GM13976 (cell line): ENCODE measurements at regions not wholly inside any gene's neighbourhood (a gene's known extent, or its start where the extent isn't known, plus 50 kb on each side); places are given as distances from the start of the nearest gene placed in this dataset.

ENCODE experiments used
- DNase-seq: peaks from one replicate; pipeline ENCODE4 v3.0.0; 2012; ENCODE audit warnings: low spot score
- CTCF ChIP-seq: IDR thresholded peaks from 2 replicates; pipeline ENCODE4 v1.5.1; 2012; ENCODE audit warnings: borderline replicate concordance, mild to moderate bottlenecking; ENCODE audit not compliant: insufficient read depth; ENCODE audit errors: extremely low read depth, missing control alignments, control extremely low read depth
- in situ Hi-C: fragments of 300-500 bp; cut with MboI; formaldehyde crosslinking; loops from one replicate; pipeline ENCODE4 v1.12.0; 2022; ENCODE audit warnings: low sequenced_read_pairs, mixed read lengths, inconsistent platforms; ENCODE audit not compliant: unreplicated experiment

DNA sequence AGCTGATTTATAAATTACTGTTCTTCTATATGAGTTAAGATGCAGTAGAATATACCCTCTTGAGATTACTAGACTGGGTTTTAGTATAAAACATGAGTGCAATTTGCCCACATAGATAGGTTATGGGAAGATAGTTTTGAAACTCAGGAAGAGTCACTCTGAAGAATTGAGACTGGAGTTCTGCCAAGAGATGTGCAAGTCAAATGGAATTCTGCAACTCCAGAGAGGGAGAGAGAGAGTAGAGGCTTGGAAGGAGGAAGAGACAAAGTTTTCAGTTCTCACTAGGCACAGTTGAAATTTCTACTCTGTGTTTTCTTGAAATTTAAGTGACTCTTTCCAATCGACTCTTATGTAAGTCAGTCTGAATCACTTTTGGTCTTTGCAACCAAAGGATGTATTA is 878.8 kb downstream of the TSN start:
- TF ChIP-seq CTCF: no peak
- no peak for DNase-seq
- in situ Hi-C loops: no loop called here

DNA sequence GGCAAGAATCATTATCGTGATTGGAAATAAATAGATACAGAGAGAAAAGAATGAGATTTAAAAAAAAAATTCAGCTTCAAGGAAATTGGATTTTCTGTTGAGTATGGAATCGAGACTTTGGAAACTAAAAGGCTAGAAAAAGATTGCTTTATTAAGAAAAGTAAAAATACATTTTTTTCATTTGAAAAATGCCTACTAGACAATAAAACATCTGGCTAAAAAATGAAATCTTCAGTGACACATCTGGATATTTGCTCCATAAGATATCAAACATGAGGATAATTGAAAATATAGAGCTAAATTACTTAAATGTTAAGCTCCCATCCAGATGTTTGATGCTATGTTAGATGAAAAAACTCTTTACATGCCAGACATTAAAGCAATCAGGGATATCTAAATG is 879.5 kb downstream of the TSN start:
- in situ Hi-C loops: no loop called here
- DNase-seq: no peak
- TF ChIP-seq CTCF: no peak

DNA sequence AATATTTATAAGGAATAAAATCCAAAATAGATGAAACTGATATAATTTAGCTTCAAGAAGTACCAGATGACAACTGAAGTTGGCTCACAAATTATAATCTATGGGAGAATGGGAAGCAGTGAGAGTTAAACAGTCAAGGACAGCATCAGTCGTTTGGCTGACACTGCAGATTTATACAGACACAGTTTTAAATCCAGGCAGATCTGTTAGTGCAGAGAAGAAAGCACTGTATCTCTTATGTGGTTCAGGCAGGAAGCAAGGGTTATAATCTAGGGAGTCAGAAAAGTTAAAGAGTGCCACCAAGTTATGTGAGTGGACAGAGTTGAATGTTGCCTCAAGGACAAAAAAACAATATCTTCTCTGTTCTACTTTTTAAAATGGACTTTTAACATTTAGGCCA is 880.2 kb downstream of the TSN start:
- no peak for TF ChIP-seq CTCF
- in situ Hi-C loops: no loop called here

DNA sequence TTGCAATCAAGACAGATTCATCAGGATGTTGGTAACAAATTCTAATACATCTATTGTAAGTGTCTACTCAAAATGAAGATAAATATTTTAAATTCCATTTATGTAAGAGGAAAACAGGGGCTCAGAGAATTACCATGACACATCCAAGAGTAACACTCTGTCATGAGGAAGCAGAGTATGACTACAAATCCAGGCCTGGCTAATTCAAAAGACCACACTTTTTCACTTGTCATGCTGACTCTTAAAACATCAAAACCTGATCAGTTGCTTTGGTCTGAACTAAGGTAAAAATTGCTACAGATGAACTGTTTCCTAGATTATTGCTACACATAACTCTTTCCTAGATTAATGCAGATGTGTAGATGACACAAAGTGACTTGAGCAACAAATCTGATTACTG is 880.6 kb downstream of the TSN start:
- no peak for DNase-seq

More for the DNA sequence above, 880.2 kb downstream of the TSN start:
- no peak for DNase-seq

DNA sequence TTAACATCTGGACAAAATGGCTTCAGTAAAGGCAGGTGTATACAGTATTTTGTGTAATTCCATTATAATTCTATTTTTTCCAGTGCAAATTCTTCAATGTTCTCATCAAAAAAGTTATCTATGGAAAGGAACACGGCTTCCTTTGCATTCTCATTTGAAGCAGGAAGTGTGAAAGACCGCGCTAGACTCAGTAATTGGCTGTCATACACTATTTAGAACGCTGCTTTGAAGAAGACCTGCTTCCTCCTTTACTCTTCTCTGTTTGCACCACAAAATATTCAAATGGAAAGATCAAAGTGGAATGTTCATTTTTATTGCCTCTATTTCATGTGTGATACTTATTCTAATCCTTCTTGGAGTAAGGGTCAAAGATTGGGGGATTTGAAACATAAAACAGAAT is 883.7 kb downstream of the TSN start:
- DNase-seq: no peak
- in situ Hi-C loops: no loop called here
- no peak for TF ChIP-seq CTCF

More for the DNA sequence above, 880.6 kb downstream of the TSN start:
- in situ Hi-C loops: no loop called here
- TF ChIP-seq CTCF: no peak

DNA sequence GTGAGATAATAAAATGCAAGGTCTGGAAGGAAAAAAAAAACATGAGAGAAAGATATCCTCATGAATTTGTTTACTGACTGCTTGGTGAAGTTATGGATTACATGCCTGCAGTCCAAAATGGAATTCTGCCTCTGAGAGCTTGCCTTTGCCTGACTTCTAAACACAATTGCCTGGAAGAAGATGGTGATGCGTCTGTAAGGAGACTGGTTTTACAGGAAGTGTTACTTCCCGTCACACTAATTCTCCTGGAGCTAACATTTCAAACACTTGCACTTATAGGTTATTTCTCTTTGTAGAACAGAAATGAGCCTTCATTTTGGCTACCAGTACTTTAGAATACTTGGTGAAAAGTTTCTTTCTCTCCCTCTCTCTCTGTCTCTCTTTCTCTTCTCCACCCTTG is 884.3 kb downstream of the TSN start:
- TF ChIP-seq CTCF: no peak
- in situ Hi-C loops: no loop called here

More for the DNA sequence above, 884.3 kb downstream of the TSN start:
- DNase-seq: no peak
